RWPE2 (cell line): ENCODE measurements at regions not wholly inside any gene's neighbourhood (a gene's known extent, or its start where the extent isn't known, plus 50 kb on each side); places are given as distances from the start of the nearest gene placed in this dataset.

Experiments
- ATAC-seq: fragments of 200-7000 bp; cut with Tn5 transposase; 3 replicates; pipeline ENCODE4 v1.9.1; 2021; ENCODE audit warnings: low read depth
- DNase-seq: peaks from one replicate; pipeline ENCODE4 v3.0.0-alpha.2; 2020; ENCODE audit warnings: low spot score
- H3K27ac ChIP-seq: fragments of 450-650 bp; 2 replicates; pipeline ENCODE4 v1.5.1; 2017; ENCODE audit warnings: mild to moderate bottlenecking; ENCODE audit not compliant: poor library complexity, severe bottlenecking
- H3K27me3 ChIP-seq: fragments of 250-450 bp; sonication (Bioruptor Pico); 2 replicates; pipeline ENCODE4 v1.5.1; 2021; ENCODE audit warnings: mild to moderate bottlenecking, moderate library complexity; ENCODE audit not compliant: insufficient read depth, poor library complexity, severe bottlenecking
- H3K36me3 ChIP-seq: fragments of 250-450 bp; sonication (Bioruptor Pico); 2 replicates; pipeline ENCODE4 v1.5.1; 2020; ENCODE audit warnings: low read depth, mild to moderate bottlenecking, moderate library complexity
- H3K4me1 ChIP-seq: fragments of 250-450 bp; sonication (Bioruptor Pico); 2 replicates; pipeline ENCODE4 v1.5.1; 2021; ENCODE audit warnings: mild to moderate bottlenecking, moderate library complexity; ENCODE audit not compliant: insufficient read depth, poor library complexity, severe bottlenecking
- H3K4me3 ChIP-seq: fragments of 250-450 bp; sonication (Bioruptor Pico); 2 replicates; pipeline ENCODE4 v1.5.1; 2021; ENCODE audit warnings: mild to moderate bottlenecking, moderate library complexity; ENCODE audit not compliant: severe bottlenecking
- H3K9me3 ChIP-seq: fragments of 250-450 bp; sonication (Bioruptor Pico); 2 replicates; pipeline ENCODE4 v1.5.1; 2021; ENCODE audit warnings: mild to moderate bottlenecking, moderate library complexity; ENCODE audit not compliant: severe bottlenecking
- CTCF ChIP-seq: fragments of 450-650 bp; IDR thresholded peaks from one replicate; pipeline ENCODE4 v1.5.1; 2017; ENCODE audit warnings: mild to moderate bottlenecking, moderate library complexity; ENCODE audit not compliant: poor library complexity, severe bottlenecking

GRCh38 chr16:51527349-51527748, 376.3 kb upstream of the SALL1 start:
- Histone ChIP-seq H3K9me3 (no peaks in the 10 kb centered on the region), H3K4me1 (peaks cover 1% of the 10 kb centered on the region), H3K27me3 (no peaks in the 10 kb centered on the region), H3K27ac (no peak overlapping the region), H3K36me3 (no peaks in the 10 kb centered on the region), H3K4me3 (no peak overlapping the region)
- DNase-seq (no peak), ATAC-seq (no peak)
- no peak for TF ChIP-seq CTCF

GRCh38 chr16:51526621-51527020, 375.6 kb upstream of the SALL1 start:
- no peak overlapping the region for H3K27ac ChIP-seq
- H3K36me3 ChIP-seq = no peaks in the 10 kb centered on the region
- TF ChIP-seq CTCF = no peak
- ATAC-seq (no peak), DNase-seq (no peak)
- no peaks in the 10 kb centered on the region for H3K27me3 ChIP-seq
- H3K9me3 ChIP-seq = no peaks in the 10 kb centered on the region
- H3K4me3 ChIP-seq = no peak overlapping the region
- no peaks in the 10 kb centered on the region for H3K4me1 ChIP-seq

GRCh38 chr16:51524555-51525373, 373.7 kb upstream of the SALL1 start:
- Histone ChIP-seq H3K36me3 (no peaks in the 10 kb centered on the region), H3K9me3 (no peaks in the 10 kb centered on the region), H3K4me3 (no peak overlapping the region), H3K4me1 (no peaks in the 10 kb centered on the region), H3K27me3 (no peaks in the 10 kb centered on the region), H3K27ac (no peak overlapping the region)
- peak; percentile 45; the same call in 1 of the 3 replicates for ATAC-seq
- no peak for DNase-seq
- TF ChIP-seq CTCF = no peak

GRCh38 chr16:51524070-51524469, 373.0 kb upstream of the SALL1 start:
- no peak for ATAC-seq
- no peaks in the 10 kb centered on the region for H3K36me3 ChIP-seq
- no peak overlapping the region for H3K4me3 ChIP-seq
- TF ChIP-seq CTCF = no peak
- H3K9me3 ChIP-seq = no peaks in the 10 kb centered on the region
- peaks cover 3% of the 10 kb centered on the region for H3K27me3 ChIP-seq
- no peak for DNase-seq
- H3K4me1 ChIP-seq = no peaks in the 10 kb centered on the region
- no peak overlapping the region for H3K27ac ChIP-seq

- Histone ChIP-seq H3K9me3 (no peaks in the 10 kb centered on the region), H3K4me1 (no peaks in the 10 kb centered on the region), H3K27me3 (peaks cover 3% of the 10 kb centered on the region), H3K36me3 (no peaks in the 10 kb centered on the region), H3K27ac (no peak overlapping the region), H3K4me3 (no peak overlapping the region)
- DNase-seq = no peak
- ATAC-seq = no peak
- no peak for TF ChIP-seq CTCF
These were observed 372.3 kb upstream of the SALL1 start for GRCh38 chr16:51523400-51523799.
